RWPE2 (cell line): ENCODE measurements at regions not wholly inside any gene's neighbourhood (a gene's known extent, or its start where the extent isn't known, plus 50 kb on each side); places are given as distances from the start of the nearest gene placed in this dataset.

ENCODE experiments used
- ATAC-seq: fragments of 200-7000 bp; cut with Tn5 transposase; 3 replicates; pipeline ENCODE4 v1.9.1; 2021; ENCODE audit warnings: low read depth
- DNase-seq: peaks from one replicate; pipeline ENCODE4 v3.0.0-alpha.2; 2020; ENCODE audit warnings: low spot score
- H3K27ac ChIP-seq: fragments of 450-650 bp; 2 replicates; pipeline ENCODE4 v1.5.1; 2017; ENCODE audit warnings: mild to moderate bottlenecking; ENCODE audit not compliant: poor library complexity, severe bottlenecking
- H3K27me3 ChIP-seq: fragments of 250-450 bp; sonication (Bioruptor Pico); 2 replicates; pipeline ENCODE4 v1.5.1; 2021; ENCODE audit warnings: mild to moderate bottlenecking, moderate library complexity; ENCODE audit not compliant: insufficient read depth, poor library complexity, severe bottlenecking
- H3K36me3 ChIP-seq: fragments of 250-450 bp; sonication (Bioruptor Pico); 2 replicates; pipeline ENCODE4 v1.5.1; 2020; ENCODE audit warnings: low read depth, mild to moderate bottlenecking, moderate library complexity
- H3K4me1 ChIP-seq: fragments of 250-450 bp; sonication (Bioruptor Pico); 2 replicates; pipeline ENCODE4 v1.5.1; 2021; ENCODE audit warnings: mild to moderate bottlenecking, moderate library complexity; ENCODE audit not compliant: insufficient read depth, poor library complexity, severe bottlenecking
- H3K4me3 ChIP-seq: fragments of 250-450 bp; sonication (Bioruptor Pico); 2 replicates; pipeline ENCODE4 v1.5.1; 2021; ENCODE audit warnings: mild to moderate bottlenecking, moderate library complexity; ENCODE audit not compliant: severe bottlenecking
- H3K9me3 ChIP-seq: fragments of 250-450 bp; sonication (Bioruptor Pico); 2 replicates; pipeline ENCODE4 v1.5.1; 2021; ENCODE audit warnings: mild to moderate bottlenecking, moderate library complexity; ENCODE audit not compliant: severe bottlenecking
- TF ChIP-seq, protein P1 (sequence below): fragments of 450-650 bp; IDR thresholded peaks from one replicate; pipeline ENCODE4 v1.5.1; 2017; ENCODE audit warnings: mild to moderate bottlenecking, moderate library complexity; ENCODE audit not compliant: poor library complexity, severe bottlenecking

DNA sequence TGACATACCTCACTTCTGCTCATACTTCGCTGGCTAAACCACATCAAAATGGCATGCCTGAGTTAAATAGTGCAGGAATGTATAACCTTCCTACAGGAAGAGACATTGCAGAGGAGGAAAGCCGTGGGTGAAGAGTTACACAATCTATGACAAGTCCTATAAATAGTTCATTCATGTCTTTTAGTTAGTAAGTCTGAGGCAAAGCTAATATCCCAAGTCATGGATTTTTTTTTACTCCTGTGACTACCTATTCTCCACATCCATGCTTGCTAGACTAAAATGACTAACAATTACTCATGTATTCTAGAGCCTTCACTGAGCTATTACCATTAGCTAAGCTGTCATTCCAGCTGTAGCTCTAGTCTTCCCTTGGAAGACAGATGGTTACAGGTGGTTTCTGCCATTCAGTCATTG is 391.3 kb downstream of the NR2F1-AS1 start:
- peak overlapping the region; percentile 54 for H3K27ac ChIP-seq
- no peak for DNase-seq
- TF ChIP-seq, protein P1, sequence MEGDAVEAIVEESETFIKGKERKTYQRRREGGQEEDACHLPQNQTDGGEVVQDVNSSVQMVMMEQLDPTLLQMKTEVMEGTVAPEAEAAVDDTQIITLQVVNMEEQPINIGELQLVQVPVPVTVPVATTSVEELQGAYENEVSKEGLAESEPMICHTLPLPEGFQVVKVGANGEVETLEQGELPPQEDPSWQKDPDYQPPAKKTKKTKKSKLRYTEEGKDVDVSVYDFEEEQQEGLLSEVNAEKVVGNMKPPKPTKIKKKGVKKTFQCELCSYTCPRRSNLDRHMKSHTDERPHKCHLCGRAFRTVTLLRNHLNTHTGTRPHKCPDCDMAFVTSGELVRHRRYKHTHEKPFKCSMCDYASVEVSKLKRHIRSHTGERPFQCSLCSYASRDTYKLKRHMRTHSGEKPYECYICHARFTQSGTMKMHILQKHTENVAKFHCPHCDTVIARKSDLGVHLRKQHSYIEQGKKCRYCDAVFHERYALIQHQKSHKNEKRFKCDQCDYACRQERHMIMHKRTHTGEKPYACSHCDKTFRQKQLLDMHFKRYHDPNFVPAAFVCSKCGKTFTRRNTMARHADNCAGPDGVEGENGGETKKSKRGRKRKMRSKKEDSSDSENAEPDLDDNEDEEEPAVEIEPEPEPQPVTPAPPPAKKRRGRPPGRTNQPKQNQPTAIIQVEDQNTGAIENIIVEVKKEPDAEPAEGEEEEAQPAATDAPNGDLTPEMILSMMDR: no peak
- no peak overlapping the region for H3K4me3 ChIP-seq
- H3K27me3 ChIP-seq: no peaks in the 10 kb centered on the region
- peak; percentile 91 for ATAC-seq
- no peaks in the 10 kb centered on the region for H3K9me3 ChIP-seq
- H3K36me3 ChIP-seq: no peaks in the 10 kb centered on the region
- H3K4me1 ChIP-seq: peaks cover 57% of the 10 kb centered on the region

DNA sequence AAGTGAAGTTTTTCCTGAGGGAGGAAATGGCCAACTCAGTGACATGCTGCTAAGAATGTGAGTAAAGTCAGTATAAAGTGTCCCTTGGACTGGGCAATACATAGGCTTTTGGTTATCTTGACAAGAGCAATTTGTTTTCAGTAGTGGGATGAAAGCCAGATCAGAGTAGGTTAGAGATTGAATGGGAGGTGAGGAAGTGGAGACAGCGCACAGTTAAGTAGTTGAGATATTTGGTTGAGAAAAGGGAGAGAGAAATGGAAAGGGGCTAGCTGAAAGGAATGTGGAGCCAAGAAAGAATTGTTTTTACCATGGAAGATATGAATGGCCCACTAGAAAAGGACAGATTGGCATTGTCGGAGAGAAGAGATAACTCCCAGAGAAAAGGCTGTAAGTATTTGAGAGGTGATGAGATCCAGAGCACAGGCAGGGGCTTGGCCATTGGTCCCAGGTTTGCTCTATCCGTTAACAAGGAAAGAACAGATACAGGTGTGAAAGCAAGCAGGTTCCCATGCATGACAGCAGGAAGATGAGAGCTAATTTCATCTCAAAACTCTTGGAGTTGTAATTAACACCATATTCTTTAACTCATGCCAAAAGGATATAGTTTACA is 392.0 kb downstream of the NR2F1-AS1 start:
- no peak for ATAC-seq
- Histone ChIP-seq H3K36me3 (no peaks in the 10 kb centered on the region), H3K9me3 (no peaks in the 10 kb centered on the region), H3K4me3 (no peak overlapping the region), H3K27ac (peak overlapping the region; percentile 54), H3K27me3 (no peaks in the 10 kb centered on the region), H3K4me1 (peaks cover 52% of the 10 kb centered on the region)
- TF ChIP-seq, protein P1: no peak
- no peak for DNase-seq

DNA sequence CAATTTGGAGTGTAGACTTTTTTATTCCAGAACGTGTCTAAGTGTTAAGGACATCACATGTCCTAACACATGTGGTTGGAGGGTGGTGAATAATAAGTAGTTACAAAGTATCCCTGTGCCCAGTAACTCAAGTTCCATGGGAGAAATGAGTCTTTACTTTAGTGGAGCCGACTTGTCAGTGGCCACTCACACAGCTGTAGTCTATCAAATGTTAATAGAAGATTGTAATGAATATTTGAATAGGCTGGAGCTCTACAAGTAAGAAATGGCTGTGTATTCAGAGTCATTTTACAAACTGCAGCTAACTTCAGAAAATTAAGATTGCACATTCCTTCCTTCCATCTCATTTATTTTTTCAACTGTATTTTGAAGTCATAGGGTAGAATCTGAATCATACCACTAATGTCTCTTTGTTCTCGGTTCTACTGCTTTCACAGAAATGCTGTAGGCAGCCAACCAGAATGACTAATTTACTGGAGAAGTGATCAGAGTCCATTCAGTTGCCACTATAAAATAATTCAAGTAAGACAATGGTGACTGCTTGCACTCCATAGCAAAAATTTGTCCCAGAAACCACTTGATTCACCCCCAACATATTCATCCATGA is 394.8 kb downstream of the NR2F1-AS1 start:
- DNase-seq (no peak), ATAC-seq (no peak)
- TF ChIP-seq, protein P1: no peak
- H3K4me3 ChIP-seq: no peak overlapping the region
- H3K4me1 ChIP-seq: peaks cover 24% of the 10 kb centered on the region
- no peaks in the 10 kb centered on the region for H3K36me3 ChIP-seq
- H3K27me3 ChIP-seq: no peaks in the 10 kb centered on the region
- peak overlapping the region; percentile 16 for H3K27ac ChIP-seq
- H3K9me3 ChIP-seq: no peaks in the 10 kb centered on the region

DNA sequence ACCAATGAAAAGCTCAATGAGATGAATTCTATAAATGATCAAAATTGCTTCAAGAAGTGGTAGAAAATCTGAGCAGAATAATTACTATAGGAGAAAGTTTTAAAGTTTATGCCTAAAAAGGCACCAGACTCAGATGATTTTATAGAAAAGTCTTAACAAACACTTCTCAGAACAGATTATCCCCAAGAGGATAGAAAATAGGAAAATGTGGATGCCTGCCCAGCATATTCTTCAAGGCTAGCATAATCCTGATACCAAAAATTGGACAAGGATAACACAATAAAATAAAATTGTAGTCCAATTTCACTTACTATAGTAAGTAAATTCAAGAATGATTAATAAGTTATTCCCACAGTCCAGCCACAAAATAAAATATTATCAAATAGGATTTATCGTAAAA is 397.0 kb downstream of the NR2F1-AS1 start:
- TF ChIP-seq, protein P1: no peak
- Histone ChIP-seq H3K27me3 (no peaks in the 10 kb centered on the region), H3K36me3 (no peaks in the 10 kb centered on the region), H3K4me3 (no peak overlapping the region), H3K27ac (no peak overlapping the region), H3K4me1 (peaks cover 11% of the 10 kb centered on the region), H3K9me3 (no peaks in the 10 kb centered on the region)
- DNase-seq: no peak
- ATAC-seq: no peak

DNA sequence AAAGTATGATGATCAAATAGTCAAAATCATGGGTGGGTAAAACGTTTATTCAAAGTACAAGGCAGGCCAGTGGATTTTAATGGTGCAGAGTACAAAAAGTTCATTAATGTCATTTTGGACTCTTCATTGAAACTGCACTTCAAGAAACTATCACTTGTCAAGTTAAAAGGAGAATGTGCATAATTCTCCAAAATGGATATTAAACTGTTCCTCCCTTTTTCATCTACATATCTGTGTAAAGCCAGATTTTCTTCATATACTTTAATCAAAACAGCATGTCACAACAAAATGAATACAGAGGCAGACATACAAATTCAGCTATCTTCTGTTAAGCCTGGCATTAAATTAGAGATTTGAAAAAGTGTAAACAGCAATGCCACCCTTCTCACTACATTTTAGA is 401.6 kb downstream of the NR2F1-AS1 start:
- Histone ChIP-seq H3K9me3 (no peaks in the 10 kb centered on the region), H3K4me1 (no peaks in the 10 kb centered on the region), H3K27ac (no peak overlapping the region), H3K4me3 (no peak overlapping the region), H3K27me3 (no peaks in the 10 kb centered on the region), H3K36me3 (no peaks in the 10 kb centered on the region)
- DNase-seq (no peak), ATAC-seq (no peak)
- TF ChIP-seq, protein P1: no peak
